Left colon (tissue), 2 donors: ENCODE measurements at regions not wholly inside any gene's neighbourhood (a gene's known extent, or its start where the extent isn't known, plus 50 kb on each side); places are given as distances from the start of the nearest gene placed in this dataset.

Experiments used
- ATAC-seq: fragments of 200-7000 bp; cut with Tn5 transposase; one replicate; pipeline ENCODE4 v1.9.1; 2020; ENCODE audit warnings: mild to moderate bottlenecking, moderate library complexity
- DNase-seq, 2 donors: peaks; one replicate each; pipeline ENCODE4 v3.0.0-alpha.2; 2020
- intact Hi-C, 2 donors: fragments of 100-400 bp; cut with DNase I in 1 of 2; cut with micrococcal nuclease in 1 of 2; formaldehyde crosslinking; loops; one replicate each; pipeline versions ENCODE4 v1.11.2 to v1.14.0; 2022; cut with DNase I, micrococcal nuclease
- donor health status: DM: no; HTN: no; CAD: no.
- donor health status: DM: yes; HTN: yes; CAD: no.

GRCh38 chr2:175462246-175462645 is 280.7 kb upstream of the ATP5MC3 start:
- no peak for ATAC-seq
- DNase-seq, result no peak
- intact Hi-C loops, result no loop called here

GRCh38 chr2:175461839-175462238 is 280.3 kb upstream of the ATP5MC3 start:
- DNase-seq, result no peak
- intact Hi-C loops, result no loop called here
- peak; percentile 41 for ATAC-seq

- DNase-seq, result no peak
- ATAC-seq, result no peak
These were observed 276.5 kb upstream of the ATP5MC3 start for GRCh38 chr2:175457895-175458448.

GRCh38 chr2:175454953-175455389 is 273.5 kb upstream of the ATP5MC3 start:
- intact Hi-C loops, result no loop called here
- no peak for ATAC-seq
- no peak for DNase-seq

More at GRCh38 chr2:175457895-175458448, 276.5 kb upstream of the ATP5MC3 start:
- intact Hi-C loops, result no loop called here

- intact Hi-C loops, result no loop called here
- ATAC-seq (no peak), DNase-seq (no peak)
These were observed 268.7 kb upstream of the ATP5MC3 start for GRCh38 chr2:175450029-175450760.

GRCh38 chr2:175449616-175450015 is 268.1 kb upstream of the ATP5MC3 start:
- no peak for ATAC-seq
- intact Hi-C loops, result no loop called here

GRCh38 chr2:175446201-175446600 is 264.7 kb upstream of the ATP5MC3 start:
- intact Hi-C loops, result no loop called here
- ATAC-seq (no peak), DNase-seq (no peak)

More at GRCh38 chr2:175449616-175450015, 268.1 kb upstream of the ATP5MC3 start:
- no peak for DNase-seq

- ATAC-seq (no peak), DNase-seq (no peak)
- intact Hi-C loops, result no loop called here
These were observed 263.8 kb upstream of the ATP5MC3 start for GRCh38 chr2:175445281-175445680.

GRCh38 chr2:175442441-175442840 is 260.9 kb upstream of the ATP5MC3 start:
- intact Hi-C loops, result no loop called here
- no peak for DNase-seq
- no peak for ATAC-seq

- intact Hi-C loops, result no loop called here
- DNase-seq (no peak), ATAC-seq (no peak)
These were observed 259.8 kb upstream of the ATP5MC3 start for GRCh38 chr2:175441181-175441761.

GRCh38 chr2:175439416-175439815 is 257.9 kb upstream of the ATP5MC3 start:
- DNase-seq, result no peak

GRCh38 chr2:175437167-175437566 is 255.7 kb upstream of the ATP5MC3 start:
- DNase-seq (no peak), ATAC-seq (no peak)
- intact Hi-C loops, result no loop called here

More at GRCh38 chr2:175439416-175439815, 257.9 kb upstream of the ATP5MC3 start:
- intact Hi-C loops, result no loop called here
- no peak for ATAC-seq

GRCh38 chr2:175436076-175436475 is 254.6 kb upstream of the ATP5MC3 start:
- DNase-seq (no peak), ATAC-seq (no peak)
- intact Hi-C loops, result no loop called here

GRCh38 chr2:175435012-175435411 is 253.5 kb upstream of the ATP5MC3 start:
- DNase-seq, result no peak
- intact Hi-C loops, result no loop called here

GRCh38 chr2:175432793-175433192 is 251.3 kb upstream of the ATP5MC3 start:
- ATAC-seq, result no peak
- no peak for DNase-seq
- intact Hi-C loops, result no loop called here

More at GRCh38 chr2:175435012-175435411, 253.5 kb upstream of the ATP5MC3 start:
- ATAC-seq, result no peak

GRCh38 chr2:175432021-175432420 is 250.5 kb upstream of the ATP5MC3 start:
- no peak for ATAC-seq
- intact Hi-C loops, result no loop called here
- DNase-seq, result no peak

GRCh38 chr2:175431101-175431946 is 249.8 kb upstream of the ATP5MC3 start:
- intact Hi-C loops, result no loop called here
- no peak for ATAC-seq

GRCh38 chr2:175430236-175430635 is 248.7 kb upstream of the ATP5MC3 start:
- DNase-seq (no peak), ATAC-seq (no peak)
- intact Hi-C loops, result no loop called here

More at GRCh38 chr2:175431101-175431946, 249.8 kb upstream of the ATP5MC3 start:
- DNase-seq, result no peak

GRCh38 chr2:175418224-175418835 is 236.8 kb upstream of the ATP5MC3 start:
- intact Hi-C loops, result no loop called here
- ATAC-seq (no peak), DNase-seq (no peak)
